ENCODE measurements at regions not wholly inside any gene's neighbourhood (a gene's known extent, or its start where the extent isn't known, plus 50 kb on each side); places are given as distances from the start of the nearest gene placed in this dataset.
"Not testable (repeated sequence)": the region's sequence is repeated elsewhere in the genome, so short reads cannot be mapped to it uniquely, and the experiment has no call there.

GRCh38 chr3:87101861-87102625 is 111.1 kb upstream of the VGLL3 start:
- no peak for DNase-seq

DNA sequence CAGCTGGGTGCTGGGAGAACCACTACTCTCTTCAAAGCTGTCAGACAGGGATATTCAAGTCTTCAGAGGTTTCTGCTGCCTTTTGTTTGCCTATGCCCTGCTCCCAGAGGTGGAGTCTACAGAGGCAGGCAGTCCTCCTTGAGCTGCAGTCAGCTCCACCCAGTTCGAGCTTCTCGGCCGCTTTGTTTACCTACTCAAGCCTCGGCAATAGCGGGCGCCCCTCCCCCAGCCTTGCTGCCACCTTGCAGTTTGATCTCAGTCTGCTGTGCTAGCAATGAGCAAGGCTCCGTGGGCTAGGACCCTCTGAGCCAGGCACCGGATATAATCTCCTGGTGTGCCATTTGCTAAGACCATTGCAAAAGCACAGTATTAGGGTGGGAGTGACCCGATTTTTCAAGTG is 106.8 kb upstream of the VGLL3 start:
- not testable (repeated sequence) for DNase-seq

DNA sequence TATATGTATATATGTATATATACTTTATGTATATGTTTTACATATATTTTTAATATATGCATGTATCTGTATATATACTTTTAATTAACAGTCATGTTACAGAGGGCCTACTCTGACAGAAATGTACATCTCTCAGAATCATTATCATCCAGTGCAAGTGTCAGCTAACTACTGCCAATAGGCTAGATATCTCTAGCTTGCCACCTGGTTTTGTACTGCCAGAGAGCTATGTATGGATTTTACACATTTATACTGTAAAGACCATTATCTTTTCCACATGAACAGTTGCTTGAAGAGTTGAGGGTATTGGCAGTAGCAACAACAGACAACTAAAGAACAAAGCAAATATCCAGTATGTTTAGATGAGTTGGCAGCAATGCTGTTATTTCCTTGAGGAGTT is 99.7 kb upstream of the VGLL3 start:
- no peak for DNase-seq

GRCh38 chr3:87088993-87089841 is 98.3 kb upstream of the VGLL3 start:
- DNase-seq, result peak; percentile 81

GRCh38 chr3:87088430-87088992 is 97.6 kb upstream of the VGLL3 start:
- DNase-seq, result no peak

GRCh38 chr3:87084868-87085267 is 93.9 kb upstream of the VGLL3 start:
- no peak for DNase-seq

GRCh38 chr3:87082796-87083440 is 92.0 kb upstream of the VGLL3 start:
- peak; percentile 63 for DNase-seq

GRCh38 chr3:87077355-87077754 is 86.4 kb upstream of the VGLL3 start:
- DNase-seq, result no peak

GRCh38 chr3:87076946-87077345 is 86.0 kb upstream of the VGLL3 start:
- DNase-seq, result no peak

GRCh38 chr3:87073496-87074145 is 82.7 kb upstream of the VGLL3 start:
- DNase-seq, result no peak

GRCh38 chr3:87072446-87072845 is 81.5 kb upstream of the VGLL3 start:
- DNase-seq, result no peak

DNA sequence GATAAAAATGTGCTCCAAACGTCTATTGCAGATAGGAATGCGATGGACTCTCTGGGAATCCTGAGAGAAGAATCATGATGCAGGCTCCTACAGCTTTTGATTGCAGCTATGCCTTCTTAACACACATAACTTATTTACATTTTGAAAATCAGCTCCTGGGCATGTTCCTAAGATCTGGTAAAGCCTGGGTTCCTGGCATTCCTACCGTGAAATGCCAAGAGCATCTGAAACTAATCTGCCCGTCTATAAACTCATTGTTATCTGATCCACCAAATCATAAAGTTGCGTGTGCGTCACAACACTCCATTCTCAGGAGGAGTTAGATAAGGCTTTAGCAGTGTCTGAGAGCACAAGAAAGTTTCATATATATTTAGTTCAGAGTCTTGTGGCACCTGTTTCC is 79.0 kb upstream of the VGLL3 start:
- no peak for DNase-seq

DNA sequence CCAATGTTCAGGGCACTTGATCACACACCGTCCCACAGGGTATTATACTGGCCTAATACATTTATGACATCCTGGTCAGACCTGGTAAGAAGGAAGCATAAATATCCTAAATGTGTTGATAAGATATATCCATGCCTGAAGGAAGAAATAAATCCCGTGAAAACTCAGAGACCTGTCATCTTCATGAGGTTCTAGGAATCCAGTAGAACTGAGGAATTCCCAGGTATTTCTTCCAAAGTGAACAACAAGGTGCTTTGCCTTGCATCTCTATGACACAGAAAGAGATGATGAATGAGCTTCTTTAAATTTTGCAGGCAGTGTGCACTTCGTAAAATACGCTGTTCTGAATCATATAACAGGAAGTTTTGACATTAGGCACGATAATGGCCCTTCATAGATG is 78.1 kb upstream of the VGLL3 start:
- DNase-seq, result no peak

- DNase-seq, result no peak
These were observed 71.7 kb upstream of the VGLL3 start for GRCh38 chr3:87062685-87063084.

- no peak for DNase-seq
These were observed 66.5 kb upstream of the VGLL3 start for GRCh38 chr3:87057474-87057873.

GRCh38 chr3:87053553-87053952 is 62.6 kb upstream of the VGLL3 start:
- DNase-seq, result no peak

DNA sequence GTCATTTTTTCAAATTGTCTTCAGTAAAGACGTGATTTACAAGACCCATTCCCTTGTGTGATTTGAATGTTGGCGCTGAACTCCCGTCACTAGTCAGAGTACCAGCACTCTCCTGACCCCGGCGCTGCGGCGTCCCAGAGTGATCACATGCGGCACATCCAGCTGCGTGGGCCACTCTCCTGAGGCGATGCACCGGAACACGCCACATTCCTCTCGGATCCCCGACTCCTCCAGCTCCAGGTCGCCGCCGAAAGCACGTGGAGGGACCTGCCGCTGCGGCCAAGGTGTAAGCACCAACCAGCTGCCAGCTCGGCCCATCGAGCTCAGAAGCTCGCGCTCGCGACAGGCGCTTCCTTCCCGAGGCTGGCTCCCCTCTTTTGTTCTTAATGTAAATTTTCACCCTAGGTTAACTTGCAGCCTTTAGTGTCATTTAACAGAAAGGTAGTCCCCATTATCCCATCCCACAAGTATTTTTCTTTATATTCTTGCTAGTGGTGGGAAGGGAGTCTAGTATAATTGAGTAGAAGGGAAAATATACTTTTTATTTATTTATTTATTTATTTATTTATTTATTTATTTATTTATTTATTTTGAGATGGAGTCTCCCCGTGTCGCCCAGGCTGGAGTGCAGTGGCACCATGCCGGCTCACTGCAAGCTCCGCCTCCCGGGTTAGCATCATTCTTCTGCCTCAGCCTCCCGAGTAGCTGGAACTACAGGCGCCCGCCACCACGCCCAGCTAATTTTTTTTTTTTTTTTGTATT is 61.7 kb upstream of the VGLL3 start:
- no peak for DNase-seq

DNA sequence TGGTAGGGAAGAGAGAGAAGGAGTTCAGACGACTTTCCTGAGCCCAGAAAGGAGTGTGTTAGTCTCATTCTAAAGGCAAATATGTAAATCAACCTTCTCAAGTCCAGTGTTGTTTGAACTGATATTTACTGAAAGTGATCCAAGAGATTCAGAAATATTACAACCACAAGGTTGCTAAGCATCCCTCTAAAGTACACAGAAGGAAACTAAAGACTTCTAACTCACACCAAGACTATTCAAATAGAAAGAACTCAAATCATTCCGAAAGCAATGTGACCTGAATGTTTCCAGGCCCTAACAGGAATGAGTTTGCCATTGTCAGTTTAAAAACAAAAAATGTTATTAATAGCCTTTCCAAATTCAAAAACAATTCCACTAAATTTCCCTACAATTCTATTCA is 56.9 kb upstream of the VGLL3 start:
- DNase-seq, result no peak

GRCh38 chr3:87046241-87046640 is 55.3 kb upstream of the VGLL3 start:
- no peak for DNase-seq

DNA sequence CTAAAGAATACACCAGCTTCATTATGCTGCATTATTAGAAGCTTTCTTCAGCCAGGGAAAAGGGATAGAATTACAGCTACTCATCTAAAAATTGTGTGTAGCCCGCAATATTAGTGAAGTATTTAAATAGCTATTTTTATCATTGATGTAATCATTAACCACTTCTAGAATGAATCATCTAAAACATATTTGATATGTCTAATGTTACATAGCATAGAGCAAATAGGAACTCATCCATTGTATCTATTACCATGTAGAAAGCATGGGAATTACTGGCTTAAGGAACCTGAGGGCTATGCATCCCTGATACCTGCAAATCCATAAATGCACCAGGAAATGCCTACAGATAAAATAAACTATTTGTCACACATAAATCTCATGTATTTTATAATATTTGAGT is 54.5 kb upstream of the VGLL3 start:
- DNase-seq, result no peak

DNA sequence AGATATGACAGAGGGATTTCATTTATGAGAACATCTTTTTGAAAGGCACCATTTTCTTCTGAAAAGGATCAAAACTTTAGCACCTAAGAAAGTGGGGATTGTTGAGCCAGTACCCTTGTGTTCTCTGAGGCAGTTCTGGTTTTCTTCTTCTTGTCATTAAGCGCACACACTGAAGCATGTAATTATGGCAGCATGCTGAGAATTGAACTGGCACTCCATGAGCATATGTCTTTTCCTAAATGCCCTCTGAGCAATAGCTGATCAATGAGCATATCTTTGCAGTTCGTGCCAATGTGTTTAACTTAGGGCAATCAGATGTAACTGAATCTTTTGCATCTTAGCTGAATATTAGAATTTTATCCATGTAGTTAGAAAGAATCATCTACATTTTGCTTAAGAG is 53.9 kb upstream of the VGLL3 start:
- DNase-seq, result no peak

GRCh38 chr3:87044409-87044808 is 53.5 kb upstream of the VGLL3 start:
- DNase-seq, result no peak
